Left ventricle myocardium inferior (tissue), 1 donor: ENCODE measurements at regions not wholly inside any gene's neighbourhood (a gene's known extent, or its start where the extent isn't known, plus 50 kb on each side); places are given as distances from the start of the nearest gene placed in this dataset.

Experiments
- DNase-seq: peaks from one replicate; pipeline ENCODE4 v3.0.0-alpha.2; 2020
- H3K27ac ChIP-seq: fragments of 200-600 bp; replicated peaks from 2 replicates; pipeline ENCODE4 v1.8.0; 2021
- H3K27me3 ChIP-seq: fragments of 200-600 bp; 2 replicates; pipeline ENCODE4 v1.8.0; 2021; ENCODE audit warnings: low read depth
- H3K36me3 ChIP-seq: fragments of 200-600 bp; 2 replicates; pipeline ENCODE4 v1.8.0; 2021
- H3K4me1 ChIP-seq: fragments of 200-600 bp; 2 replicates; pipeline ENCODE4 v1.8.0; 2021
- H3K4me3 ChIP-seq: fragments of 200-600 bp; 2 replicates; pipeline ENCODE4 v1.8.0; 2021; ENCODE audit warnings: mild to moderate bottlenecking, moderate library complexity
- H3K9me3 ChIP-seq: fragments of 200-600 bp; replicated peaks from 2 replicates; pipeline ENCODE4 v1.8.0; 2021
- intact Hi-C: fragments of 100-400 bp; cut with micrococcal nuclease; formaldehyde crosslinking; loops from one replicate; pipeline ENCODE4 v1.11.0; 2022
- TF ChIP-seq, protein P1 (sequence below): fragments of 200-600 bp; IDR thresholded peaks from 2 replicates; pipeline ENCODE4 v1.8.0; 2021; ENCODE audit warnings: antibody characterized with exemption, mild to moderate bottlenecking, borderline replicate concordance
- donor health status: DM: no; HTN: yes; CAD: no; lungs with severe emphysema.

DNA sequence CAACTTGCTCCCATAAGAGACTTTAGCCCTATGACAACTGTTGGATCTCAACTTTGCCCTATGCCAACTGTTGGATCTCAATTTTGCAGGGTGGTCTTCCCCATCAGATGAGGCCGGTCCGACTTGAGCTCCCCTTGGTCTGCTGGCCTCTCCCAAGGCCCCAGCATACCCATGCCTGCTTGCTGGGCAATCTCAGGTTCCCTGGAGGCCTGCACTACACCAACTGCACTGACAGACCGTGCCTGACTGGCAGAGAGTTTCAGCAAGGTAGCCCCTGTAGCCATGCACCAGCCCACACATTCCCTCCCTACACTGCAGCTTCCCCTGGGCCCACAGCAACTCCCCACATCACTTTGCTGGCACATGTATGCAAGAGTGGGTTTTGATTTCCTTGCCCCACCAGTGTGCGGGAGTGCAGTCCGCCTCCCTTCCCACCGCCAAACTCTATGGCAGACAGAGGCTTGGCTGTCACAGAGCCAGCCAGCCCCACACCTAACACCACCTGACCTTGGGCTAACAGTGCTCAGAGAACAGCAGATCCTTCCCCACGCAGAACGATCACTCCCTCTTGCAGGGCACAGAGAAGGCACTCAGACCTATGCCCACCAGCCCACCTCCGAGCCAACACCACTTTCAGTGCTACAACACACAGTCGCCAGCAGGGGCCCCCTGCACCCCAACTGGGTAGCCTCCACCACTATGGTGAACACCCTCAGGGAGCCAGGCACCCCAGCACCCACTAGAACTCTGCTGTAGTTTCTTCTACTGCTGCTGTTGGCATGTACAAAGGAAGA is 279.9 kb upstream of the COX7C start:
- H3K27me3 ChIP-seq, result no peaks in the 10 kb centered on the region
- no peak for DNase-seq
- TF ChIP-seq, protein P1, sequence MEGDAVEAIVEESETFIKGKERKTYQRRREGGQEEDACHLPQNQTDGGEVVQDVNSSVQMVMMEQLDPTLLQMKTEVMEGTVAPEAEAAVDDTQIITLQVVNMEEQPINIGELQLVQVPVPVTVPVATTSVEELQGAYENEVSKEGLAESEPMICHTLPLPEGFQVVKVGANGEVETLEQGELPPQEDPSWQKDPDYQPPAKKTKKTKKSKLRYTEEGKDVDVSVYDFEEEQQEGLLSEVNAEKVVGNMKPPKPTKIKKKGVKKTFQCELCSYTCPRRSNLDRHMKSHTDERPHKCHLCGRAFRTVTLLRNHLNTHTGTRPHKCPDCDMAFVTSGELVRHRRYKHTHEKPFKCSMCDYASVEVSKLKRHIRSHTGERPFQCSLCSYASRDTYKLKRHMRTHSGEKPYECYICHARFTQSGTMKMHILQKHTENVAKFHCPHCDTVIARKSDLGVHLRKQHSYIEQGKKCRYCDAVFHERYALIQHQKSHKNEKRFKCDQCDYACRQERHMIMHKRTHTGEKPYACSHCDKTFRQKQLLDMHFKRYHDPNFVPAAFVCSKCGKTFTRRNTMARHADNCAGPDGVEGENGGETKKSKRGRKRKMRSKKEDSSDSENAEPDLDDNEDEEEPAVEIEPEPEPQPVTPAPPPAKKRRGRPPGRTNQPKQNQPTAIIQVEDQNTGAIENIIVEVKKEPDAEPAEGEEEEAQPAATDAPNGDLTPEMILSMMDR, result no peak

DNA sequence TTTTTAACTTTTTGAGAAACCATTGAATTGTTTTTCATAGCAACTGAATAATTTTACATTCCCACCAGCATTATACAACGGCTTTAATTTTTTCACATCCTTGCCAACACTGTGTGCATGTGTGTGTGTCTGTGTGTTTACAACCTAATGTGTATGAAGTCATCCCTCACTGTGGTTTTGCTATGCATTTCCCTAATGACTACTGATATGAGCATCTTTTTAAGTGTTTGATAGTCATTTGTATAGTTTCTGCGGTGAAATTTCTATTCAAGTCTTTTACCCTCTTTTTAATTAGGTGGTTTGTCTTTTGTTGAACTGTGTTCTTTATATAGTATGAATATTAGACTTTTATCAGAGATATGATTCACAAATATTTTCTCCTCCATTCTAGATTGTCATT is 263.1 kb upstream of the COX7C start:
- intact Hi-C loops, result no loop called here
- TF ChIP-seq, protein P1, result no peak
- H3K36me3 ChIP-seq, result no peaks in the 10 kb centered on the region
- no peaks in the 10 kb centered on the region for H3K4me1 ChIP-seq
- H3K27me3 ChIP-seq, result no peaks in the 10 kb centered on the region
- H3K9me3 ChIP-seq, result no peaks in the 10 kb centered on the region
- H3K4me3 ChIP-seq, result no peak overlapping the region
- no peak overlapping the region for H3K27ac ChIP-seq
- no peak for DNase-seq

More for the DNA sequence above, 279.9 kb upstream of the COX7C start:
- intact Hi-C loops, result no loop called here
- Histone ChIP-seq H3K9me3 (peaks cover 4% of the 10 kb centered on the region), H3K4me1 (no peaks in the 10 kb centered on the region), H3K27ac (no peak overlapping the region), H3K36me3 (no peaks in the 10 kb centered on the region), H3K4me3 (no peak overlapping the region)

DNA sequence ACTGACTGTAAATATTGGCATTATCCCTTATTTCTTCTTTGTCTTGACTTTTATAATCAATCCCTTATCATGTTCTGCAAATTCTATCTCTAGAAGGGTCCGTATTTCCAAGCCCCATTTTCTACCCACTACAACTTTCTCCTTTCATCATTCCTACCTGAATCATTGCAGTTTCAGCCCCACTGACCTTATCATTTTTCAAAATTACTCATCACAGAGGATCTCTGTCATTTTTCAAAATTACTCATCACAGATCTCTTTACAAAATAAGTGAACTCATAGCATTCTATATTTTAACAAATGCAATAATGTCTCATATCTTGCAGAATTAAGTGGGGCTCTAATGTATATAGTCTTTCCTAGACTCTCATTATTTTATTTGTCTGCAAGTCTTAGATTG is 256.9 kb upstream of the COX7C start:
- TF ChIP-seq, protein P1, result no peak
- Histone ChIP-seq H3K27ac (no peak overlapping the region), H3K27me3 (no peaks in the 10 kb centered on the region), H3K9me3 (no peaks in the 10 kb centered on the region), H3K4me1 (no peaks in the 10 kb centered on the region), H3K4me3 (no peak overlapping the region), H3K36me3 (no peaks in the 10 kb centered on the region)
- no peak for DNase-seq
- intact Hi-C loops, result no loop called here

DNA sequence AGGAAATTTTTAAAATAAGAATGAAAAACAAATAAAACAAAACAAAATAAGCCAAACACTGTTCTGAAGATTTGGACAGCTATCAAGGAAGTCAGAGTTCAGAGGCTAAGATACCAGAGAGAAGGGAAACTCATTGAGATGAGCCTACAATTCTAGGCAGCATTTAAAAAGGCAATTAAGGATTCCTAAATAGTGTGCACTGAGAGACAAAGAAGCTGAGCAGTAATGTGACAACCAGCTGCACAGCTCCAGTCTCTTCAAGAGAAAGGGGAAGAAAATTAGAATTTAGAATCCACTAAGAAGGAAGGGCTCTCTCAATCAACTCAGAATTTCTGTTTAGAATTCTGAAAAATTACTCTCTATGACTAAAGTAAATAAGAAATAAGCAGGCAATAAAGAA is 246.7 kb upstream of the COX7C start:
- Histone ChIP-seq H3K4me3 (no peak overlapping the region), H3K27me3 (no peaks in the 10 kb centered on the region), H3K4me1 (no peaks in the 10 kb centered on the region), H3K27ac (no peak overlapping the region), H3K36me3 (no peaks in the 10 kb centered on the region), H3K9me3 (peaks cover 15% of the 10 kb centered on the region)
- no peak for DNase-seq
- TF ChIP-seq, protein P1, result no peak
- intact Hi-C loops, result no loop called here

DNA sequence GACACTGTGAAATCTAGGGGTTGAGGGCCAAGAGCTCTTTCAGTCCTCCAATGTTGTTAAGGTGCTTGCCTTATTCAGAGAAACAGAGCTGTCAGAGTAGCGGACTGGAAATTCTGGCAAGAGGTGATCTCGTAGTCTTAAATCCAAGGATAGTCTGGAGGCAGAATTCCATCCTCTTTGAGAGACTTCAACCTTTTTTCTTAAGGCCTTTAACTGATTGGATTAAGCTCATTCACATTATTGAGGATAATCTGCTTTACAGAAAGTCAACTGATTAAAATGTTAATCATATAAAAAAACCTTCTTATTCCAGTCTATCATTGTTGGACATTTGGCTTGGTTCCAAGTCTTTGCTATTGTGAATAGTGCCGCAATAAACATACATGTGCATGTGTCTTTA is 243.1 kb upstream of the COX7C start:
- no peak for DNase-seq
- intact Hi-C loops, result no loop called here
- no peaks in the 10 kb centered on the region for H3K36me3 ChIP-seq
- no peak overlapping the region for H3K4me3 ChIP-seq
- H3K27ac ChIP-seq, result no peak overlapping the region
- H3K4me1 ChIP-seq, result no peaks in the 10 kb centered on the region
- peaks cover 15% of the 10 kb centered on the region for H3K9me3 ChIP-seq
- TF ChIP-seq, protein P1, result no peak
- no peaks in the 10 kb centered on the region for H3K27me3 ChIP-seq
